ENCODE measurements at regions not wholly inside any gene's neighbourhood (a gene's known extent, or its start where the extent isn't known, plus 50 kb on each side); places are given as distances from the start of the nearest gene placed in this dataset.

DNA sequence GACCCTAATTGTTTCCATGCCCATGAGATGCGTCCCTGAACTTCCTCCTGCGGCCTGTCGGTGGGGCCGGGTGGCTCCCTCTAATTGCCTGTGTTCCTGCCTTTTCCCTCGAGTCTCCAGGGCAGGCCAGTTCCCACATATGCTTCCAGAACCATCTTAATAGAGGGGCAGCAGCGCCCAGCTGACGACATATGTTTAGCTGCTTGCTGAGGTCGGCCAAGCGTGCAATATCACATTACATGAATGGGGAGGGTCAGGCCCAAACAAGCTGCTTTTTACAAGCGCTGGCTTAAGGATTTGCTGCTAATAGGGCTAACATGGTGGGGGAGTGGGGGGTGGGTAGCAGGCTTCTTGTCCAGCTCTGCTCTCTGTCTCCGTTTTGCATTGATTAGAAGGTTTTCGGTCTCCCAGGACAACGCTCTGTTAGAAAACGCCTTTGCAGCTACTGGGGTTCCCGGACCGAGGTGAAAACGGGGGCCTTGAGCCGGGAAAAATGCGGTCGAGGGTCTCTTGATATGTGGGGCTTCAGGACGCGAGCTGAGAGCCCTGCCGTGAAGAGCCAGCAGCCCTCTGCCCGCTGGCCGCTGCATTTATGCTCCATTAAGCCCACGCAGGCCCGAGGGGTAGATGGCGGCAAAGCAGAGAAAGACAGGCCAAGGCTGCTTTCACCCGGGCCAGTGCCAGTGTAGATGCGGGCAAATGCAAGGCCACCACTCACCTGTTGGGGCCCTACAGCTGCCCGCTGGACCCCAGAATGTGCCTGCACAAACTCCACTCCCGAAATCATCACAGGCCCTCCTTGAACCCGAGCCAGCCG, 308.5 kb downstream of the BMP7 start:
- DNase-seq = peak; percentile 73

DNA sequence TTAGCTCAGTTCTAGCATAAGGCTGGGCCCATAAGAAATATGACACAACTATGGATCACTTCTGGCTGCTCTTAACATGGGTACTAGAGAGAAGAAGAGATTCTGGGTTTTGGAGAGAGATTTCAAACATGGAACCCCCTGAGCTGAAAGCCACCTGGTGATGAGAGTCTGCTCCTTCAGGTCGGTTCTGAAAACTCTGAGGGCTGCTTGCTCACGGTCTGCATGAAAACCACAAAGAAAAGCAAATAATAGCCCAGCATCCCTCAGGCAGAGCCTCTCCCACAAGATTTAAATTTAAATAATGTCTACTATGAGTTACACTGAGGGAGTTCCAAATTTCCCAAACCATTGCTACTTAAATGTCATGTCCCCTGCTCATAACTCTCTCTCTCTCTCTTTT, 301.5 kb downstream of the BMP7 start:
- DNase-seq = no peak

DNA sequence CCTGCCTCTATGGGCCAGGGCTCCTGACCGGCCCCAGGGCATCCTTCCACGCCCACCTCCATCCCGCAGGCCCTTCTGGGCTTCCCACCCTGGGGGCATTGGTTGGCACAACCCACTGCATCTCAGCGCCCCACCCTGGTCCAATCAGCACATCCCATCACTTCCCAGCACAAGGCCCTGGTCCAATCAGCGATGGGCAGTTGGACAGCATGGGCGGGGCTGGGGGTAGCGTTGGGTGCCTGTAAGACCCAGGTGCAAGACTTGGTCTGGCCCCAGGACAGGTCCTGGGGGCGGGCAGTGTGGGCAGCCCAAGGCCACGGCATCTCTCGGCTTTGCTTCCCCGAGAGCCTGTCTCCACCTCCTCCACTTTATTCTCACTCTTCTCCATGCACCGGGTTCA, 298.5 kb downstream of the BMP7 start:
- no peak for DNase-seq

DNA sequence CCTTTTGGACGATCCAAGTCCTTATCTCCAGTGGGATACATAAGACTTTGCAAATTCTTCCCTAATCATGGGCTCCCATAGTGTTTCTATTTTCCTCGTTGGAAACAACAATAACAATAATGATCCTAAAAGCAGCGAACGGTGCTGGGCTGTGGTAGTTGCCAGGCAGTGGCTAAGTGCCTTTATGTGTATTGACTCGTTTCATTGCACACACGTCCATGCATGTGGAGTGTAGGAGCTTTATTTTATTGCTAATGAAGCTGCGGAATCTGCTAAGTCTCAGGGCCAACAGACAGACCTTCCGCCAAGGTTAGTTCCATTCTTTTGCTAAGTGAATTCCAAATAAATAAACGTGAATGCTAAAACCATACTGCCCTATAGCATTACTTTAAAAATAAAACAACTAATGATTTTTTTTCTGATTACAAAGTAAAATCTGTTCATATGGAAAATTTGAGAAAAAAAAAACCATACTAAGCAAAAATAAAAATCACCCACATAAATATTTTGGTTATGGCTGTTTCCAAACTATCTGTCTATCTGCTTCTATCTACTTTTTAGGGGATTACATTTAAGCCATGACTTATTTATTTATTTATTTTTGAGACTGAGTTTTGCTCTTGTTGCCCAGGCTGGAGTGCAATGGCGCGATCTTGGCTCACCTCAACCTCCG, 297.9 kb downstream of the BMP7 start:
- DNase-seq = no peak

DNA sequence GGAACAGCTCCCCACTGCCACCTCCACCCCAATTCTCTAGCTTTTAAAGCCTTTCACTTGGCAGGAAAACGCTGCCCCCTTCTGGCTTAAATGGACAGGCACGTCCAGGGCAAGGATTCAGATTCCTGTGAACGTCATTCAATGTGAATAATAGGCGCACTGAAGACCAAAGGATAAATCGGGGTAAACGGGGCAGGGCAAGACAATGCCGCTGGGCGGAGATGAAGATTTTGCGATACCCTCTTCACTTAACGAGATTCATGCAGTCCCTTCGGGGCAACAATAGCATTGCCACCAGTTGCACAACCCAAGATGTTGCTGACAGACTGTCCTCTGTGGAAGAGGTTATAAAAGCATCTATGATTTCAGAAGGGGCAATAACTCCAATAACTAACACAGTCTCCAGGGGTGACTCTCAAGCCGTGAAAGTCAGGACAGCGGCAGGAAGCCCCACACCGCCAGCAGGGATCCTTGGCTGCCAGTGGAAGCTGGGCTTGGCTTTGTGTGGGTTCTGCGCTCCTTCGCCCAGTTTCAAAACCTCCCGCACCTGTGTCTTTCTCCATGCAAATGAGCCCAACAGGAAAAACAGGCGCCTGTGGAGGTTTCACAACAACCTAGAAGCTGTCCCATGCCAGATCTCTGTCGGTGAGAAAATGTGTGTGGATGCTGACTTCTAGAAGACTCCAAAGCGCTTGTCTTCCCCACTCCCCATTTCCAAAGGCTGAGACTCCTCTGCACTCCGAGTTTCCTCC, 291.8 kb downstream of the BMP7 start:
- DNase-seq = peak; percentile 34

DNA sequence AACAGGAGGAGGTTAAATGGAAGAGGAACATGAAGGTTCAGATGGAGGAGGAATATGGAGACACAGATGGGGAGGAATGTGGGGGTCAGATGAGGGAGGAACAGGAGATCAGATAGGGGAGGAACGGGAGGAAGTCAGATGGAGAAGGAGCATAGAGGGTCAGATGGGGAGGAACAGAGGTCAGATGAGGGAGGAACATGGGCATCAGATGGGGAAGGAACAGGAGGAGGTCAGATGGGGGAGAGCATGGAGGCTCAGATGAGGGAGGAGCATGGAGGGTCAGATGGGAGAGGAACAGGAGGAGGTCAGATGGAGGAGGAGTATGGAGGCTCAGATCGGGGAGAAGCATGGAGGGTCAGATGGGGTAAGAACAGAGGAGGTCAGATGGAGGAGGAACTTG, 290.6 kb downstream of the BMP7 start:
- no peak for DNase-seq

DNA sequence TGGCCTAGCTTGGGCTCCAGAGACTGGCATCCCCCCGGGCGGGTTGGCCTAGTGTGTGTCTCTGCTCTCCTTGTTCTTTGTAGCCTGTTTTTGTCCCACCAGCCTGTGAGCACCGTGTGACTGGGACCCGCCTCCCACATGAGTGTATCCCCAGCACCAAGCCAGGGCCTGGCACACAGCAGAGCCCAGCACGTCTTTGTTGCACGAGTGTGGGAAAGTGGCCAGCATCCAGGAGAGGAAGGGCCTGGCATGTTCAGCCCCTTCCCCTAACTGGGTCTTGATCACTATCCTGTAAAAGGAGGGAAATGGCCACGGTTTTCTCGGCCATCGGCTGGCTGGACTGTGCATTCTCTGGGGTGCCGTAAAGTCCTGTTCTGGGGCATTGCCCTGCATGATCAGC, 290.1 kb downstream of the BMP7 start:
- DNase-seq = no peak

- DNase-seq = no peak
Measured at GRCh38 chr20:56978475-56978874, 288.0 kb downstream of the BMP7 start.

DNA sequence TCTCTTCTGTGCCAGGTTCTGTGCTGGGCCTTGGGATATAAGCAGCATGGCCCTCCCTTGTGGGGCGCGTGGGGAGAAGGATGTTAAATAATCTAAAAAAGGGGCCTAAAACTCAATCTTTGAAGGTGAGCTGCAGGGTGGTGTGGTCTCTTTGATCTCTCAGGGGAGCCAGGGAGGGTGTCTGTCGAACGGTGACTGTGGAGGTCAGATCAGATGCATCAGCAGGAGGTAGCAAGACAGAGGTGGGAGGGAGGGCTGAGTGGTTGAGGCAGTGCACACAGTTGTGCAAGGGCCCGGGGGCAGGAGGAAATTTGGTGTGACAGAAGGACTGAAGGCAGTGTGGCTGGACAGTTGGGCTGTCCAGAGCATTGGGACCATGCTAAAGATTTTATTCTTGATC, 287.3 kb downstream of the BMP7 start:
- no peak for DNase-seq

DNA sequence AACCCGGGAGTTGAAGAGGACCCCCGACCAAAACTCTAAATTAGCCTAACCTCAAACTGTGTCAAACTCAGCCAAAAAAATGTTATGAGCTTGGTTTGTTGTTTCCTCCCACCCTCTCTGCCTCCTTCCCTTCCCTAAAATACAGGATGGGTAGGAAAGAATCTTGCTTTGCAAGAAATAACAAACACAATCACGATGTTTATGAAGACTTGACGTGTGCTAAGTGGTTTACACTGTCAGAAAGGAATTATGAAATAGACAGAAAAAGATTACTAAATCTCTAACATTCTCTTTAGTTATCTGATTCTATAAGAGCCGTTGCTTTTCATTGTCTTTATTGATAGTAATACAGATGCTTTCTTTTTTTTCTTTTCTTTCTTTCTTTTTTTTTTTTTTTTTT, 285.1 kb downstream of the BMP7 start:
- no peak for DNase-seq

GRCh38 chr20:56983813-56984212, 282.6 kb downstream of the BMP7 start:
- no peak for DNase-seq

- no peak for DNase-seq
Measured at GRCh38 chr20:56985066-56985685, 281.3 kb downstream of the BMP7 start.

GRCh38 chr20:56986476-56986875, 280.0 kb downstream of the BMP7 start:
- no peak for DNase-seq

DNA sequence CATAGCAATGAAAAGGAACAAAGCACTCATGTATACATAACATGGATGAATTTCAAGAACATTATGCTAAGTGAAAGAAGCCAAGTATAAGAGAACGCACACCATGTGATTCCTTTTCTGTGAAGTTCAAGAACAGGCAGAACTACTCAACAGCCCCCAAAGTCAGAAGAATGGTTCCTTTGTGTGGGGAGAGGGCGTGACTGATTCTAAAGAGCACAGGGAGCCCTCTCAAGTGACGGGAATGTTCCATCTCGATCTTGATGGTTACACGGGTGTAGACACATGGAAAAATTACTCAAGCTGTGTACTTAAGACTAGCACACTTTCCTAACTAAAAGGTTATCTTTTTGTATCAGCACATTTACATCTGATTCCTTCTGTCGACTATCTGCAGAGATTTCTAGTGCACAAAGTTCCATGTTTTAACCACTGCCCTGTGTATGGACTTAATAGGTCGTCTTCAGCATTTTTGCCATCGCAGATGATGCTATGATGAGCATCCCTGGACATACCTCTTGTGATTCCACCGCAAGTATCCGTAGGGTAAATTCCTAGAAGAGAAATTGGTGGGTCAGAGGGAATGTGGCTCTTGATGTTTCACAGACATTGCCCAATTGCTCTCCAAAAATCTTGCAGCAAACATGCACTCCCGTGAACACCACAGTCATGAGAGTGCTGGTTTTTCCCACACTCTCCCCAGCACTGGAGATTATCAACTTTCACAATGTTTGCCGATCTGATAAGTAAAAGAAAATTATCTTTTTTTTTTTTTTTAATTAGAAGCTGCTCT, 279.3 kb downstream of the BMP7 start:
- no peak for DNase-seq

DNA sequence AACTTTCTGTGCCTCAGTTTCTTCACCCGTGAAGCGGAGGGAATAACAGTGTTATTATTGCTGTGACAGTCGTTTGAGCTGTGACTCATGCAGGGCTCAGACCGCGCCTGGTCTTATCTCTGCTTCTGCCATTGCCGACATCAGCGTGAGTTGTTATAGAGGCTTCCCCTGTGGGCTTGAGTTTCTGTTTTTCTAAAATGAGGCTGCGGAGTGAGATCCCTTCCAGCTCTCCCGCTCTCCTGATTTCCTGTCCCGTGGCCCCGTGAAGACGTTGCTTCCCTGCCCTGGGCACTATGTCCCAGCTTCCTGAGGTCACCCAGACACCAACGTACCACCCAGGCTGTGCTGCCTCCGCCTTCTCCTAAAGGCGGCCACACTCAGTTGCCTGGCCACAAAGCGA, 278.5 kb downstream of the BMP7 start:
- no peak for DNase-seq

DNA sequence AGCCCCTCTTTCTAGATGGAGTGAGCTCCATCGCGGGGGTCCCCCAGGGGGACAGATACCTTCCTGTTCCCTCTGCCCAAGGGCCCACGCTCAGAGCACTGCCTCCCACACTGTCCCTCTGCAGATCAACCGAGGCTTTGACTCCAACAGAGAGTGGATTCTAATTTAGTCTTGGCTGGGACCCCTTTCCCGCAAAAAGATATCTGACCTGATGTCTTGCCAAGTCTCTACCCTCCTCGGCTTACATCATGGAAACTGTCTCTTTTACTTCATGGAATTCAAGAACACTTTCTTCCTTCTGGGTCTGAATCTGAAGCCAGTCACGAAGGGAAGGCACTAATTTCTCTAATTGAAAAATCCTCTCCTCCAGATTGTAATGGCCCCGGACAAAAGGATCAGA, 278.0 kb downstream of the BMP7 start:
- DNase-seq = no peak

DNA sequence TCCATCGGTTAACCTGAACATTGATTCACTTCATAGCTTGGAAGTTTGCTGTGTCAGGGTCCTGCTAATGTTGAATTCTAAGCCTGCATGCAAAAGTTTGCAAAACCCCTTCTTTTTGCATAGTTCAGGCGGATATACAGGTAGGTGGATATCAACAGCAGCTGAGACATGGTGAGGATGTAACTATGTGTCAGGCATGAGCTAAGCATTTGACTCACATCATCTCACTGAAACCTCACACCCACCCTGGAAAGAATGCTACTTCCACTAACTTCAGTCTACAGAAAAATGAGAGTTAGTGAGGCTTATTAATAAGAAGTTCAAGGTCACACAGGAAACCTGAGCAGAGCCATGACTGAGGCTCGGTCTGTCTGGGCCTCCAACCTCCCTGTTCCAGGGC, 276.9 kb downstream of the BMP7 start:
- DNase-seq = no peak

GRCh38 chr20:56993020-56993559, 273.4 kb downstream of the BMP7 start:
- DNase-seq = no peak

DNA sequence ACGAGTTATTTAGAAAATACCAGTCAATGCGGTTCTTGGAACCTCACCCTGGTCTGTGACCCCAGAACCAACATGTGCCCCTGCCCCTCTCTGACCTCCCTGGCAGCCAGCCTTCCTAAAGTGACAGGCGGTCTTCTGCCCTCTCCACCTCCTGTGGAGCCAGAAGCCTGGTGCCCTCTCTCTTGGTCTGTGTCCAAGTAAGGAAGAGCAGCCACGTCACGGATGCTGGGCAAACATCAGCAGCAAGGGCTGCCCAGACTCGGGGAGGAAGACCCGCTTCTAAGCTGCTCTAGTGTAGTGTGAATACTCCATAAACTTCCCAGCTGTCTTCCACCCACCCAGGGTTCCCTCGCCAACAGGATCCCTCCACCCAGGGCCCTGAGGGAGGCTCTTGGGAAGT, 272.4 kb downstream of the BMP7 start:
- DNase-seq = no peak

DNA sequence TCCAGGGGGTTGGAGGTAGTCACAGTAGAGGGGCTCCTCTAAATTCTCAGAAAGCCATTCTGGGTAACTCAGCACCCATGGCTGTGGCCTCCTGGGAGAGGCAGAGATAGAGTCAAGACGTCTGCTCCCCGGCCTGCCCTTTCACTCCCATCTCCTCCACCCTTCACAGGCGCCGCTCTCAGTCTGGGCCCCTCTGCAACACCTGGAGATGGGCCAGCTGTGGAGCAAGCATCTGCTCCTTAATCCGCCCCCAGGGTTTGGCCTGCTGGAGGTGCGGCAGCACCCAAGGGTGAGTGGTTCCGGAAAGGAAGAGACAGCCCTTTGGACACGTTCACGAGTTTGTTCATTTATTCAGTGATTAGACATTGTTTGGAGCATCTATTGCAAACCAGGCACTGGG, 271.3 kb downstream of the BMP7 start:
- DNase-seq = no peak

GRCh38 chr20:56995635-56996075, 270.8 kb downstream of the BMP7 start:
- peak; percentile 56 for DNase-seq

DNA sequence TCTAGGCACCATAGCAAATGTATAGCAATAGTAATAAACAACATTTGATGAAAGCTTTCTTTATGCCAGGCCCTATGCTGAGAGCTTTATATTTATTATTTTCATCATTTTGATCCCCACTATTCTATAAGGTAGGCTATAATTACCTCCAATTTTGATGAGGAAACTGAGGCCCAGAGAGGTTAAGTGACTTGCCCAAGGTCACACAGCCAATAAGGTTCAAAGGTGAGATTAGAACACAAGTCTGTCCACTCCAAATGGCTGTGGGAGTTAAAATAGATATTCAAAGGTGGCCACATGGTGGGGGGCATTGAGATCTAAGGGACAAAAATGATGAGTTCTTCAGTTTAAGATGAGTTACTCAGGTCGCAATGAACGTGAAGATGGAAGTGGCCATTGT, 269.9 kb downstream of the BMP7 start:
- no peak for DNase-seq

All from right kidney (tissue), 1 donor.